ENCODE measurements at regions not wholly inside any gene's neighbourhood (a gene's known extent, or its start where the extent isn't known, plus 50 kb on each side); places are given as distances from the start of the nearest gene placed in this dataset.

DNA sequence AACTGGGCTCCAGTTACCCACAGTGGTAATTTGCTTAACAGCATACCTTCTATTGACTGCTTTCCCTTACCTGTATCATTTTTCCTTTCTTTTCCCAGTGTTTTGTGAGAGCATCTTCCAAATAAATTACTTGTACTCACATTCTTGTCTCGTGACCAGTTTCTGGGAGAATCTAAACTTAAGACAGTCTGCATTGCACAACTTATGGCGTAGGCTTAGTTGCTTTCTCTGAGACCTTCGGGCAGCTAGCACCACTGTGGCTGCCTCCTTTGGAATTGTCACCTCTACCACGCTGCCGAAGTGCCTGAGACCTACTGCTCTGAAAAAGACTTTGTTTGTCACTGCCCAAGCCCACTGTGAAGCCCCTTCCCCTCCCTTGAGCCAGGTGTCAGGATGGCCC is 188.1 kb upstream of the BMP2 start:
- H3K23ac ChIP-seq (ENCODE audit: insufficient read length, low read depth, low read length) = no peak overlapping the region
- no peak overlapping the region for H3K4ac ChIP-seq (ENCODE audit: low read depth, low read length)
- H3K18ac ChIP-seq (ENCODE audit: insufficient read length, low read depth, low read length) = no peak overlapping the region
- Mint-ChIP-seq H3K4me1 (peaks cover 6 to 7% of the 10 kb centered on the region in 2 experiments; a peak in 2 of 4 replicates), H3K27me3 (ENCODE audit: low read depth) (no peaks in the 10 kb centered on the region; the same call in 1 of the 2 replicates), H3K36me3 (ENCODE audit: insufficient read depth in 1 of 3, low read depth in 3 of 3) (no peaks in the 10 kb centered on the region), H3K4me3 (no peak overlapping the region), H3K9me3 (no peaks in the 10 kb centered on the region), H3K27ac (no peak overlapping the region; a peak in 1 of 7 replicates)
- H3K4me1 ChIP-seq (ENCODE audit: insufficient read depth, low read length) = no peaks in the 10 kb centered on the region
- no peaks in the 10 kb centered on the region for H4K20me1 ChIP-seq (ENCODE audit: control insufficient read depth, insufficient read depth, insufficient read length)
- H2BK120ac ChIP-seq (ENCODE audit: low read depth, low read length, poor library complexity, severe bottlenecking) = no peak overlapping the region
- H2AFZ ChIP-seq (ENCODE audit: low read length) = no peak overlapping the region
- no peak overlapping the region for H2BK12ac ChIP-seq (ENCODE audit: insufficient read length, low read depth, low read length)
- no peak overlapping the region for H3T11ph ChIP-seq (ENCODE audit: low read length)
- no peaks in the 10 kb centered on the region for H3K79me2 ChIP-seq (ENCODE audit: insufficient read depth, low read length)
- H2BK20ac ChIP-seq (ENCODE audit: low read depth, low read length, poor library complexity, severe bottlenecking) = no peak overlapping the region
- H2BK15ac ChIP-seq (ENCODE audit: low read depth, low read length) = no peak overlapping the region
- H3K9ac ChIP-seq (ENCODE audit: extremely low read depth, insufficient read length, low read length) = no peak overlapping the region
- no peaks in the 10 kb centered on the region for H3K79me1 ChIP-seq (ENCODE audit: insufficient read depth, low read depth, low read length, poor library complexity, severe bottlenecking)
- no peak overlapping the region for H4K91ac ChIP-seq (ENCODE audit: insufficient read length, low read depth, low read length)
- H4K8ac ChIP-seq (replicated peaks; ENCODE audit: insufficient read length, low read depth, low read length) = no peak overlapping the region
- H3K9me3 ChIP-seq (ENCODE audit: control insufficient read depth, low read depth, low read length) = no peaks in the 10 kb centered on the region
- no CpG with 5 or more reads among the region's 5 CpGs for WGBS (ENCODE audit: extremely low coverage, insufficient read length, low lambda C conversion rate)
- no peaks in the 10 kb centered on the region for H3K27me3 ChIP-seq (ENCODE audit: insufficient read depth, low read length)
- no peak overlapping the region for H3K14ac ChIP-seq (ENCODE audit: insufficient read depth, low read length)
- no peak overlapping the region for H3K56ac ChIP-seq (ENCODE audit: insufficient read length, low read depth, low read length)
- H3K4me2 ChIP-seq (ENCODE audit: insufficient read depth, insufficient read length, low read length) = no peak overlapping the region
- H2AK5ac ChIP-seq (ENCODE audit: insufficient read length, low read length) = no peak overlapping the region
- H3K23me2 ChIP-seq (ENCODE audit: insufficient read length, low read depth, low read length, poor library complexity, severe bottlenecking) = no peaks in the 10 kb centered on the region
- DNase-seq = no peak
- no peak overlapping the region for H4K5ac ChIP-seq (ENCODE audit: insufficient read length, low read depth, low read length)
- TF ChIP-seq, protein P1, sequence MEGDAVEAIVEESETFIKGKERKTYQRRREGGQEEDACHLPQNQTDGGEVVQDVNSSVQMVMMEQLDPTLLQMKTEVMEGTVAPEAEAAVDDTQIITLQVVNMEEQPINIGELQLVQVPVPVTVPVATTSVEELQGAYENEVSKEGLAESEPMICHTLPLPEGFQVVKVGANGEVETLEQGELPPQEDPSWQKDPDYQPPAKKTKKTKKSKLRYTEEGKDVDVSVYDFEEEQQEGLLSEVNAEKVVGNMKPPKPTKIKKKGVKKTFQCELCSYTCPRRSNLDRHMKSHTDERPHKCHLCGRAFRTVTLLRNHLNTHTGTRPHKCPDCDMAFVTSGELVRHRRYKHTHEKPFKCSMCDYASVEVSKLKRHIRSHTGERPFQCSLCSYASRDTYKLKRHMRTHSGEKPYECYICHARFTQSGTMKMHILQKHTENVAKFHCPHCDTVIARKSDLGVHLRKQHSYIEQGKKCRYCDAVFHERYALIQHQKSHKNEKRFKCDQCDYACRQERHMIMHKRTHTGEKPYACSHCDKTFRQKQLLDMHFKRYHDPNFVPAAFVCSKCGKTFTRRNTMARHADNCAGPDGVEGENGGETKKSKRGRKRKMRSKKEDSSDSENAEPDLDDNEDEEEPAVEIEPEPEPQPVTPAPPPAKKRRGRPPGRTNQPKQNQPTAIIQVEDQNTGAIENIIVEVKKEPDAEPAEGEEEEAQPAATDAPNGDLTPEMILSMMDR (conservative IDR thresholded peaks at IDR 0.05) = no peak
- H3K27ac ChIP-seq (ENCODE audit: insufficient read length, low read depth, low read length) = no peak overlapping the region
- H2BK5ac ChIP-seq (ENCODE audit: insufficient read length, low read length) = no peak overlapping the region

Data from H9 (cell line).